ENCODE measurements at regions not wholly inside any gene's neighbourhood (a gene's known extent, or its start where the extent isn't known, plus 50 kb on each side); places are given as distances from the start of the nearest gene placed in this dataset.

DNA sequence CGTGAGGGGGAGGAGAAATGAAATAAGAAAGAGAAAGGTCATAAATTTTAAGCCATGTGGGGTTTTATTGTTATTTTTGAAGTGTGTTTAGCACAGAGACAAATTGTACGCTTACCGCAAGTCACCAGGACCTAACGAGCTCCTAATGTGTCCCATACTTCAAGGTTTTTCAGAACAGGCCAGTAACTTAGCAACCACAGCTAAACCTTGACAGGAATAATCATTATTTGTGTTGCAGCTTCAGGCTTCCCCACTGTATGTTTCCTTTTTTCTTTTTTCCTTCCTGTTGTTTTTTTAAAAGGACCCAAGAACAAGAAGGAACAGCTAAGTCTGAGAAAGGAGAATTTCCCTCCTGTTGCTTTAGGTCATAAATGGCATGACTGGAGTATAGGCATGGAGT is 160.8 kb downstream of the TUSC7 start:
- Histone ChIP-seq H3K4me1 (no peaks in the 10 kb centered on the region), H3K9me3 (no peaks in the 10 kb centered on the region), H3K4me3 (no peak overlapping the region), H3K27me3 (no peaks in the 10 kb centered on the region), H3K27ac (no peak overlapping the region), H3K36me3 (no peaks in the 10 kb centered on the region)
- intact Hi-C loops (cut with DNase I; ENCODE audit: low total_unique reads), result loop anchor here (10.0 kb wide), 1 partner anchor 294 kb away; no protein-coding TSS in a partner anchor
- DNase-seq, result no peak
- TF ChIP-seq, protein P1, sequence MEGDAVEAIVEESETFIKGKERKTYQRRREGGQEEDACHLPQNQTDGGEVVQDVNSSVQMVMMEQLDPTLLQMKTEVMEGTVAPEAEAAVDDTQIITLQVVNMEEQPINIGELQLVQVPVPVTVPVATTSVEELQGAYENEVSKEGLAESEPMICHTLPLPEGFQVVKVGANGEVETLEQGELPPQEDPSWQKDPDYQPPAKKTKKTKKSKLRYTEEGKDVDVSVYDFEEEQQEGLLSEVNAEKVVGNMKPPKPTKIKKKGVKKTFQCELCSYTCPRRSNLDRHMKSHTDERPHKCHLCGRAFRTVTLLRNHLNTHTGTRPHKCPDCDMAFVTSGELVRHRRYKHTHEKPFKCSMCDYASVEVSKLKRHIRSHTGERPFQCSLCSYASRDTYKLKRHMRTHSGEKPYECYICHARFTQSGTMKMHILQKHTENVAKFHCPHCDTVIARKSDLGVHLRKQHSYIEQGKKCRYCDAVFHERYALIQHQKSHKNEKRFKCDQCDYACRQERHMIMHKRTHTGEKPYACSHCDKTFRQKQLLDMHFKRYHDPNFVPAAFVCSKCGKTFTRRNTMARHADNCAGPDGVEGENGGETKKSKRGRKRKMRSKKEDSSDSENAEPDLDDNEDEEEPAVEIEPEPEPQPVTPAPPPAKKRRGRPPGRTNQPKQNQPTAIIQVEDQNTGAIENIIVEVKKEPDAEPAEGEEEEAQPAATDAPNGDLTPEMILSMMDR (IDR thresholded peaks at IDR 0.05), result no peak

DNA sequence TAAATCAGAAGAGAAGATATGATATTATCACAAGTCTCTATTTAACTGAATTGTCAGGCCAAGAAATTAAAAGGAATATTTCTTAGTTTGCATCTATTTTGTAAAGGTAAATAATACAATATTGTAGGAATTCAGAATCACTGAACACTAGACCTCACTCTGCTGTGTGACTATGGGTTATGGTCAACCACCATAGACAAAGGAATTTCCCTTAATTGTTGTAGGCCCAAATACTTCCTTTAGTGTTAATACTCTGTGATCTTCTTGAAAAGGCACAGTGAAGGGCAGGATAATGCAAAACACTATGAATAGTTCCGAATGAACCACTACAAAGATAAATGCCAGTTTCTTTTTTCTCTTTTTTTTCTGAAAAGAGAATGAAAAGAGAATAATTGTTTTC is 162.3 kb downstream of the TUSC7 start:
- H3K4me1 ChIP-seq, result no peaks in the 10 kb centered on the region
- no peaks in the 10 kb centered on the region for H3K9me3 ChIP-seq
- intact Hi-C loops (cut with DNase I; ENCODE audit: low total_unique reads), result loop anchor here (10.0 kb wide), 1 partner anchor 293 kb away; no protein-coding TSS in a partner anchor

DNA sequence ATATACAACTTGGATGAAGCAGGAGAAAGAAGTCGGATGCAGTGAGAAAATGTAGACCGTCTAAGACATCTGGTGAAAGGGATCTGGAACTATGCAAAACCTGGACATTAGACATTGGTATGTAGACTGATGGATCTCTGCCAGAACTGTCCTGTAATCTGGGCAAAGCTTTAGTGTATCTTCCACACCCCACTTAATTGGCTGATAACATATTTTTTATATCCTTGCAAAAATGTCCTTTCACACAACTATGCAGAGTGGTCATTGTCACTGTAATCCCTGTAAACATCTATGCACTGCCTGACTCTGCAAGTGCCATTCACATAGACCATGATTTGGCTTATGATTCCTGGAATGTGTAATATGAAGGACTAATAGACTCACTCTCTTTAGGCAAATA is 163.1 kb downstream of the TUSC7 start:
- DNase-seq, result no peak
- Histone ChIP-seq H3K36me3 (no peaks in the 10 kb centered on the region), H3K27ac (no peak overlapping the region), H3K4me3 (no peak overlapping the region), H3K9me3 (no peaks in the 10 kb centered on the region), H3K27me3 (no peaks in the 10 kb centered on the region), H3K4me1 (no peaks in the 10 kb centered on the region)
- intact Hi-C loops (cut with DNase I; ENCODE audit: low total_unique reads), result loop anchor here (10.0 kb wide), 1 partner anchor 292 kb away; no protein-coding TSS in a partner anchor
- TF ChIP-seq, protein P1 (IDR thresholded peaks at IDR 0.05), result no peak

More for the DNA sequence above, 162.3 kb downstream of the TUSC7 start:
- TF ChIP-seq, protein P1 (IDR thresholded peaks at IDR 0.05), result no peak
- Histone ChIP-seq H3K27me3 (no peaks in the 10 kb centered on the region), H3K27ac (no peak overlapping the region), H3K4me3 (no peak overlapping the region), H3K36me3 (no peaks in the 10 kb centered on the region)
- no peak for DNase-seq

DNA sequence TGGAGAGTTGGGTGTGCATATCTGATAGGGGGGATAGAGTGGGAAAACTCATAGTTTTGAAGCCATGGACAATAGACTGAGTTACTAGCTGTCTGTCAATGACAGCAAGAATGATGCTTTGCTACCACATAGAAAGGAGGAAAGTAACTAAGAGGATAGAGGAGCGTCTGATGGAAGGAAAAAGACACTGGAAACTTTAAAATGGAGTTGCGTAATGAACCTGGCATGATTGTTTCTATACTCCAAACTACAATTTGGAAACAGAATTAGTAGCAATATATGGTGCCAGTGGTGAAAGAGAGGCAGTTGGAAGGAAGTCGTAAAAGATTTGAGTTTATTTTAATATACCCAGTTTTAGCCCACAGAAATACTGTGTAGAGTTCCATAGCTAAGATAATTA is 163.6 kb downstream of the TUSC7 start:
- no peaks in the 10 kb centered on the region for H3K36me3 ChIP-seq
- no peak overlapping the region for H3K4me3 ChIP-seq
- no peaks in the 10 kb centered on the region for H3K27me3 ChIP-seq
- TF ChIP-seq, protein P1 (IDR thresholded peaks at IDR 0.05), result no peak
- H3K4me1 ChIP-seq, result no peaks in the 10 kb centered on the region
- no peaks in the 10 kb centered on the region for H3K9me3 ChIP-seq
- intact Hi-C loops (cut with DNase I; ENCODE audit: low total_unique reads), result loop anchor here (10.0 kb wide), 1 partner anchor 292 kb away; no protein-coding TSS in a partner anchor
- H3K27ac ChIP-seq, result no peak overlapping the region
- no peak for DNase-seq

DNA sequence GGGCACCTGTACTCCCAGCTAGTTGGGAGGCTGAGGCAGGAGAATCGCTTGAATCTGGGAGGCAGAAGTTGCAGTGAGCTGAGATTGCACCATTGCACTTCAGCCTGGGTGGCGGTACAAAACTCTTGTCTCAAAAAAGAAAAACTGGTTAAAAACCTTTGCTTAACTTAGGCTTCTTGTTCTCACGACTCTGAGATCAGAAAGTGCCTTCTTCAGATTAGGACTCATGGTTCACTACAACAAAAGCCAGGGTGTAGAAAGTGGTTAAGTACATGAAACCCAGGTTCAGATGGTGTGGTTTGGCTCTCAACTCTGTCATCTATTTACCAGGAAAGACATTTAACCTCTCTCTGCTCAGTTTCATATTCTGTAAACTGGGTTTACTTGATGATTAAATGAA is 168.4 kb downstream of the TUSC7 start:
- intact Hi-C loops (cut with DNase I; ENCODE audit: low total_unique reads), result loop anchor here (10.0 kb wide), 1 partner anchor 287 kb away; no protein-coding TSS in a partner anchor
- TF ChIP-seq, protein P1 (IDR thresholded peaks at IDR 0.05), result no peak
- Histone ChIP-seq H3K4me1 (no peaks in the 10 kb centered on the region), H3K27ac (no peak overlapping the region), H3K27me3 (no peaks in the 10 kb centered on the region), H3K36me3 (no peaks in the 10 kb centered on the region), H3K4me3 (no peak overlapping the region), H3K9me3 (no peaks in the 10 kb centered on the region)
- DNase-seq, result no peak
